PC-3 (cell line): ENCODE measurements at regions not wholly inside any gene's neighbourhood (a gene's known extent, or its start where the extent isn't known, plus 50 kb on each side); places are given as distances from the start of the nearest gene placed in this dataset.
"Not testable (repeated sequence)": the region's sequence is repeated elsewhere in the genome, so short reads cannot be mapped to it uniquely, and the experiment has no call there.

ENCODE experiments used
- ATAC-seq: fragments of 200-7000 bp; cut with Tn5 transposase; 2 replicates; pipeline ENCODE4 v1.9.1; 2020; ENCODE audit warnings: mild to moderate bottlenecking, moderate library complexity
- BruUV-seq: library from RNA; stranded (reverse); fragments of 400-500 nt; replicated peaks from 2 replicates; lab custom pipeline; 2021; lab: Mats Ljungman, UMichigan
- CTCF ChIA-PET: fragments of 300-600 bp; sonication (Branson Sonifier 250); formaldehyde crosslinking; loops from one replicate; lab custom pipeline; 2022; ENCODE audit warnings: antibody characterized with exemption; lab: Charles Lee
- POLR2A ChIA-PET: fragments of 300-600 bp; sonication (Branson Sonifier 250); formaldehyde crosslinking; loops from one replicate; lab custom pipeline; 2022; ENCODE audit warnings: antibody characterized with exemption; ENCODE audit not compliant: unreplicated experiment; lab: Charles Lee
- DNase-seq: peaks from one replicate; pipeline ENCODE4 v3.0.0-alpha.2; 2015
- H2AFZ ChIP-seq: fragments of 300-600 bp; sonication (generic); 2 replicates; pipeline ENCODE4 v1.6.0; 2016; ENCODE audit warnings: antibody characterized with exemption, low read length
- H3F3A ChIP-seq: fragments of 300-600 bp; sonication (generic); one replicate; pipeline ENCODE4 v1.6.0; 2017; ENCODE audit warnings: antibody characterized with exemption, low read length, control low read depth, mild to moderate bottlenecking; ENCODE audit not compliant: unreplicated experiment
- H3K27ac ChIP-seq: fragments of 300-600 bp; sonication (generic); 2 replicates; pipeline ENCODE4 v1.5.1; 2016; ENCODE audit warnings: mild to moderate bottlenecking, low read length
- H3K27me3 ChIP-seq: fragments of 300-600 bp; sonication (generic); 2 replicates; pipeline ENCODE4 v1.6.1; 2016; ENCODE audit warnings: low read length, mixed read lengths
- H3K36me3 ChIP-seq: fragments of 300-600 bp; sonication (generic); 2 replicates; pipeline ENCODE4 v1.6.1; 2016; ENCODE audit warnings: low read depth, mixed run types, low read length, mixed read lengths
- H3K4me1 ChIP-seq: fragments of 300-600 bp; sonication (generic); 2 replicates; pipeline ENCODE4 v1.5.1; 2016; ENCODE audit warnings: low read length; ENCODE audit not compliant: insufficient read depth
- H3K4me2 ChIP-seq: fragments of 300-600 bp; sonication (generic); 2 replicates; pipeline ENCODE4 v1.6.0; 2016; ENCODE audit warnings: low read length
- H3K4me3 ChIP-seq: fragments of 300-600 bp; sonication (generic); 2 replicates; pipeline ENCODE4 v1.5.1; 2016; ENCODE audit warnings: mild to moderate bottlenecking, low read length, mixed read lengths
- H3K79me2 ChIP-seq: fragments of 300-600 bp; sonication (generic); 2 replicates; pipeline ENCODE4 v1.6.1; 2017; ENCODE audit warnings: low read length, mixed read lengths
- H3K9ac ChIP-seq: fragments of 300-600 bp; sonication (generic); 2 replicates; pipeline ENCODE4 v1.6.0; 2016; ENCODE audit warnings: mild to moderate bottlenecking, low read length
- H3K9me2 ChIP-seq: fragments of 300-600 bp; sonication (generic); replicated peaks from 2 replicates; pipeline ENCODE4 v1.6.1; 2016; ENCODE audit warnings: mixed run types, low read length, mixed read lengths
- H3K9me3 ChIP-seq: fragments of 300-600 bp; sonication (generic); 2 replicates; pipeline ENCODE4 v1.6.1; 2016; ENCODE audit warnings: low read length, mixed read lengths
- H4K20me1 ChIP-seq: fragments of 300-600 bp; sonication (generic); 2 replicates; pipeline ENCODE4 v1.6.1; 2016; ENCODE audit warnings: low read length, mixed read lengths
- CTCF ChIP-seq: fragments of 300-600 bp; sonication (generic); conservative IDR thresholded peaks from 2 replicates; pipeline ENCODE4 v1.5.1; 2017; ENCODE audit warnings: antibody characterized with exemption, low read depth, mild to moderate bottlenecking, low read length
- EZH2 ChIP-seq: fragments of 300-600 bp; sonication (generic); IDR thresholded peaks from one replicate; pipeline ENCODE4 v1.6.1; 2017; ENCODE audit warnings: antibody characterized with exemption, mild to moderate bottlenecking, low read length; ENCODE audit not compliant: unreplicated experiment
- EZH2phosphoT487 ChIP-seq: fragments of 300-600 bp; sonication (generic); IDR thresholded peaks from 2 replicates; pipeline ENCODE4 v1.6.1; 2018; ENCODE audit warnings: mild to moderate bottlenecking, antibody characterized with exemption, low read length, borderline replicate concordance
- intact Hi-C: fragments of 100-400 bp; cut with micrococcal nuclease; formaldehyde crosslinking; loops from 2 replicates; pipeline ENCODE4 v1.9.0; 2023

- CTCF ChIA-PET: no interaction called here
- BruUV-seq: no TSS peak
Measured at GRCh38 chr7:138363721-138364120, 96.3 kb upstream of the TRIM24 start.

GRCh38 chr7:138366137-138366536 lies 93.9 kb upstream of the TRIM24 start:
- POLR2A ChIA-PET, H3K9me2 ChIP-seq, H3K9me3 ChIP-seq, DNase-seq, H3K27ac ChIP-seq, ATAC-seq, CTCF ChIA-PET, H3K36me3 ChIP-seq, H3K79me2 ChIP-seq, BruUV-seq, H3K27me3 ChIP-seq, H3K4me3 ChIP-seq, intact Hi-C loops, H2AFZ ChIP-seq, H3F3A ChIP-seq, H4K20me1 ChIP-seq, H3K4me2 ChIP-seq, H3K9ac ChIP-seq, H3K4me1 ChIP-seq: not testable (repeated sequence)

More at GRCh38 chr7:138363721-138364120, 96.3 kb upstream of the TRIM24 start:
- no peak for TF ChIP-seq CTCF
- TF ChIP-seq EZH2phosphoT487: no peak
- TF ChIP-seq EZH2: no peak
- Histone ChIP-seq H4K20me1 (no peaks in the 10 kb centered on the region), H3K79me2 (no peaks in the 10 kb centered on the region), H3K36me3 (no peaks in the 10 kb centered on the region), H3K27me3 (no peaks in the 10 kb centered on the region), H3K4me2 (no peak overlapping the region), H3K9me2 (no peaks in the 10 kb centered on the region), H3K27ac (no peak overlapping the region), H2AFZ (no peak overlapping the region), H3F3A (no peaks in the 10 kb centered on the region), H3K4me3 (no peak overlapping the region), H3K4me1 (no peaks in the 10 kb centered on the region), H3K9me3 (no peaks in the 10 kb centered on the region), H3K9ac (no peak overlapping the region)
- POLR2A ChIA-PET: no interaction called here
- intact Hi-C loops: no loop called here
- DNase-seq: no peak
- ATAC-seq: no peak

- BruUV-seq, H3K9ac ChIP-seq, H3K79me2 ChIP-seq, H2AFZ ChIP-seq, POLR2A ChIA-PET, H3K27me3 ChIP-seq, H4K20me1 ChIP-seq, H3K9me3 ChIP-seq, CTCF ChIA-PET, H3K4me2 ChIP-seq, H3K9me2 ChIP-seq, H3F3A ChIP-seq, ATAC-seq, H3K27ac ChIP-seq, H3K36me3 ChIP-seq, intact Hi-C loops, H3K4me1 ChIP-seq, H3K4me3 ChIP-seq, DNase-seq: not testable (repeated sequence)
Measured at GRCh38 chr7:138366676-138367075, 93.4 kb upstream of the TRIM24 start.

GRCh38 chr7:138369797-138370196 lies 90.3 kb upstream of the TRIM24 start:
- intact Hi-C loops: no loop called here
- BruUV-seq: no TSS peak
- no peak for DNase-seq
- H3K4me2 ChIP-seq: no peak overlapping the region
- no peaks in the 10 kb centered on the region for H3K36me3 ChIP-seq
- no peaks in the 10 kb centered on the region for H3K4me1 ChIP-seq
- no peaks in the 10 kb centered on the region for H4K20me1 ChIP-seq
- no peak for TF ChIP-seq CTCF
- TF ChIP-seq EZH2phosphoT487: no peak
- TF ChIP-seq EZH2: no peak
- no peaks in the 10 kb centered on the region for H3K79me2 ChIP-seq
- H3K9me2 ChIP-seq: no peaks in the 10 kb centered on the region
- no peak overlapping the region for H3K4me3 ChIP-seq
- CTCF ChIA-PET: no interaction called here
- H3K27ac ChIP-seq: no peak overlapping the region
- no peak overlapping the region for H3K9ac ChIP-seq
- no peaks in the 10 kb centered on the region for H3K27me3 ChIP-seq
- H3K9me3 ChIP-seq: peaks cover 5% of the 10 kb centered on the region; the same call in 1 of the 2 replicates
- no peaks in the 10 kb centered on the region for H3F3A ChIP-seq
- no peak for ATAC-seq
- no peak overlapping the region for H2AFZ ChIP-seq
- POLR2A ChIA-PET: no interaction called here
